ENCODE measurements at regions not wholly inside any gene's neighbourhood (a gene's known extent, or its start where the extent isn't known, plus 50 kb on each side); places are given as distances from the start of the nearest gene placed in this dataset.

DNA sequence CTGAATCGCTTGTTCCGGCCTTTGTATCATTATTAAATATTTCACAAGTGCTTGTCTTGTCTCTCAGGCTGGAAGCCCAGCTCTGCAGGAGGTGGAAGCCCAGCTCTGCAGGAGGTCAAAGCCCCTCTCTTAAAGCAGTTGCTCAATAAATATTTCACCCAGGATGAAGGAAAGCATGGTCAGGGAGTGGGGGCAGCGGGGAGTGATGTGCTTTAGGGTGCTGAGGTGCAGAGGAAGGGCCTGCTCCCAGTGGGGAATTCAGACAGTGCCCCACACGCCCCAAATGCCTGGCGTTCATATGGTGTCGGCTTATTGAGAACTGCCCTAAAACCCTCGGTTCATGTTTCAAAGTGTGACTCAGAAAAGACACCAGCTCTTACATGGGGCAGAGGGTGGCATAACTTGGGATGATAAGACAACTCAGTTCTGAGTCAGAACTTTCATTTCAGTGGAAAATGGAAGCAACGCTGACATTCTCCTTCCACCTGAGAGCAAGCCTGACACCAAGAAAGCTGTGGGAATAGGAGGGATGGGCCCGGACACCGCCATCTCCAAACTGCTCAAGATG, 114.3 kb upstream of the DAP start:
- no peak for DNase-seq

DNA sequence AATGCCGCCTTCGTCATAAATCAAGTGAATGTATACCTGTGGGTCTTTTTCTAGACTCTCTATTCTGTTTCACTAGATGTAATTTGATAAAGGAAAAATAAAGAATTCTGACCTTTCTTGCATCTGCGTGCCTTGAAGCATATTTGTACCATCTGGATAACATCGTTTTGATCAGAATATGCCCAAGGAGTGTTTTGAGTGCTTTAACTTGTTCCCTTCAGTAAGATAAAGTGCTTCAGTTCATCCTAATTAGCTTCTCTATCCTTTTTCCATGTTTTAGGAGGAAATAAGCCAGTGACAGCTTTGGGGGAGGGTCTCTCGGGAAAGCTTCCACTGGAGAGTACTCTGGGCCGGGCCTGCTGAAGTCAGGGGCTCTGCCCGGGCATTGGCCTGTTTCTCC, 113.5 kb upstream of the DAP start:
- no peak for DNase-seq

DNA sequence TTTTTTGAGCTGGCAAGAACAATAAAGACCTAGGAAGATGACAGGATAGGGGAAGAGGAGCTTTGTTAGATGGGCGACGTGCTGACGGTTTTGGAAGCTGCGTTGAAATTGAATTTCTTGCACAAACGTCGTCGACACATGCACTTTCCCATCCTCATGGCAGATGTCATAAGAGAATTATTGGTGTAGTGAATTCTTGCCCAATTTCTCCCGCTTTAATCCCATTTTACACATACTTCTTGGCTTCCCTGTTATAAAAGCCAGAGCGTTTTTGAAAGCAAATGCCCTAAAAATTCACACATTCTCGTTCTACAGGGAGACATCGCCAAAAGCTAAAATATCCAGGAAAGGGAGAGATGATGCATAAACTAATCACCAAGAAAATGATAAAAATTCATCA, 109.8 kb upstream of the DAP start:
- no peak for DNase-seq

DNA sequence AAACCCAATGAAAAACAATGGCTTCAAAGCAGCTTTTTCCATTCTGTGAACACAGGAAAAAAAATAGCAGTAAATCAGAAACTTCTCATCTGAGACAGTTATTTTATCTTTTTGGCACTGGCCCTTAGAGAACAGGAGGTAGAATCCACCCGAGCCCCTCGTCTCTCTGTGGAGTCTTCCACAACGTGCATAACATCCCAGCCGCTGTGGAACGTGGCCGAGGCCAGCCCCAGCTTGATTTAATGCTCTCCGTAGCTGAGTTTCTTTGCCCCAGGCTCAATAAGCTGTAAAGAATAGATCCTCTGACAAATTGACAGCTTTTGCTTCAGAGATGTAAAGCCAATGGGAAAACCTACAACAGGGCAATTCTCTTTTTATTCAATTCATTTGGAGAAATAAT, 107.9 kb upstream of the DAP start:
- DNase-seq: no peak

DNA sequence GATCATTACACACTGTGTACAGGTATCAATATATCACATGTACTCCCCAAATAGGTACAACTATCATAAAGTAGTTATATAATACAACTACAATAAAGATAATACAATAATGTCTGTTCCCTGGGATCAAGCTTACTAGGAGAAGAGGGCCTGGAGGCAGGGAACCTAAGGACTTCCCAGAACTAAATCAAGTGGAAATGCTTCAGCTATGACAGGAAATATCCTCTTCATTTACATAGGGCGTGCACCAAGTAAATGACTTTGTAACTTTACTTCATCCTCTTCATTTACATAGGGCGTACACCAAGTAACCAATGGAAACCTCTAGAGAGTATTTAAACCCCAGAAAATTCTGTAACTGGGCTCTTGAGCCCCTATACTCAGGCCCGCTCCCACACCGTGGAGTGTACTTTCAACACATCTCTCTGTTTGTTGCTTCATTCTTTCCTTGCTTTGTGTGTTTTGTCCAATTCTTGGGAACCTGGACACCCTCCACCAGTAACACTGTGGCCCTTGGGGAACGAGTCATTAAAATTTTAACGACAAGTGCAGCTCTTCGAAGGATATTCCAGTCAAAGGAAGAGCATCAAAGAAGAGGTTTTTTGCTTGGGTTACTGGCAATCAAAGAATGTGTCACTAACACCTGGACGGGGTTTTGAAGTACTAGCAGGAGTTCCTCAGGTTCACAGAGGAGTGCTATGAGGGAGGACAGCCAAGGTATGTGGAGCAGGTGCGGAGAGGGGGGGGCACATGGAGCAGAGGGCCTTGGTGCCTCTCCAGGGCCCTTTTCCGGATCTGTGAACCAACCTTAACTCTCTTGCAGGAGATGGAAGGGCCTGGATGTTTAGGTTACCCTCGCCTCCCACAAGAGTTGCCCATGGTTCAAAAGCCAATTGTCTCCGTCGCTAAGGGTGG, 106.6 kb upstream of the DAP start:
- no peak for DNase-seq

DNA sequence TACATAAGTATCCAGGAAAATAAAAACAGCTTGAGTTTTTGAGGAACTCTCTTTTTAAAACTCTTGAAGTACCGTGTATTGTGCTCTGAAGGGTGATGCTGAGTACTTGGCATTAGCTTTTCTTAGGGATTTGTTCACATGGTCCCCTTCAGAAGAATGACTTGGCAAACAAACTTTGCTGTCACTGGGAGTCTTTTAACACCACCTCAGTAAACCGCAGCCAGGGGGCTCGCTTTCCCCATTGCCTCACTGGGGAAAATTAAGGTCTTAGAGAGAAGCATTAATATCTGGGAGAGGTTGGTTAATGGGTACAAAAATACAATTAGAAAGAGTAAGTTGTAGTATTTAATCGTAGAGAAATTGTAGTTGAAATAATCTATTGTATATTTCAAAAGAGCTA, 105.9 kb upstream of the DAP start:
- no peak for DNase-seq

DNA sequence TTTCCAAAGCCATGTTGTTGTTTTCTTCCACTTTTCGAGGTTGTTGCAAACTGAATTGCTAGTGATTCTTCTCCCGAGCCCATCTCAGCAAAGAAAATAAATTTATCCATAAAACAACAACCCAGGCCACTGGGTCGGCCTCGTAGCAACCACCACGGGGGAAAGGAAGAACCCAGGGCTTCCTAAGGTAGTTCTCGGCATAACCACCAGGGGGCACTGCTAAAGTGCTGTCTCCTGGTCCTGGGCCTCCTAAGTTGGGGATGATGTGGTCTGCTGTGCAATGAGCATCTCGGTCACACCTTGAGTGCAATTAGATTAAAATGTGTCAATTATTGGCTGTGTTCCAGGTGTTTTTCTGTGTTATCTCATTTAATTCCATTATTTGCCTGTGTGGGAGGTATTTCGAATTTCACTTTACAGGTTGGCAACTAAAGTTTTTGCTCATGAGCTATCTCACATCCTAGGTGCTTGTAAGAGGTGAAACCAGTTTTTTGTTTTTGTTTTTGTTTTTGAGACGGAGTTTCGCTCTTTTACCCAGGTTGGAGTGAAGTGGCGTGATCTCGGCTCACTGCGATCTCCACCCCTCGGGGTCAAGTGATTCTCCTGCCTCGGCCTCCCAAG, 102.8 kb upstream of the DAP start:
- peak in 1 of 2 experiments; percentile 7 for DNase-seq

DNA sequence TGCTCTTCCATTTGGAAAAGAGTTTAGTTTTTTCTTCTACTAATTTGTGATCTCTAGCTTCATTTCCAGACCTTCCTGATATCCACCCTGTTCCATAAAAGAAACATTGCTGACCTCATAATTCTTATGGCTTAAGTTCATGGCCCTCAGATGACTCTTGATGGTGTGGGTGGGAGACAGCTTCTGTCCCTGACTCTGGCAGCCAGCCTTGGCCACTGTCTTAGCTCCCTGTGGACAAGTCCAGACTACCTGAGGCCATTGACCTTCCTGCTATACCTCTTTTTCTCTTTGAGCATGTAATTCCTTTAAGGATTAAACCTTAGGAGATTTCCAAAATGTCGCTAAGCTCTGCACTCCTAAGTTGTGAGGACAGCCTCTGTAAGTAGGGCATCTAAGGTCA, 101.1 kb upstream of the DAP start:
- no peak for DNase-seq

DNA sequence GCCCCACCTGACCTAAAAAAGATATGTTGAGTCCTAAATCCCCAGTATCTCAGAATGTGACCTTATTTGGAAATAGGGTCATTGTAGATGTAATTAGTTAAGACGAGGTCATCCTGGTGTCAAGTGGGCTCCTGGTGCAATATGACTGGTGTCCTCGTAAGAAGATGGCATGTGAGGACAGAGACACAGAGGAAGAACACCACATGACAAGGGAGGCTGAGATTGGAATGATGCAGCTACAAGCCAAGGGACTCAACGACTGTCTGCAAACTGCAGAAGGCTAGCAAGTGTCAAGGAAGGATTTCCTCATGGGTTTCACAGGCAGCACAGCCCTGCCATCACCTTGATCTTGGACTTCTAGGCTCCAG, 100.4 kb upstream of the DAP start:
- DNase-seq: no peak

DNA sequence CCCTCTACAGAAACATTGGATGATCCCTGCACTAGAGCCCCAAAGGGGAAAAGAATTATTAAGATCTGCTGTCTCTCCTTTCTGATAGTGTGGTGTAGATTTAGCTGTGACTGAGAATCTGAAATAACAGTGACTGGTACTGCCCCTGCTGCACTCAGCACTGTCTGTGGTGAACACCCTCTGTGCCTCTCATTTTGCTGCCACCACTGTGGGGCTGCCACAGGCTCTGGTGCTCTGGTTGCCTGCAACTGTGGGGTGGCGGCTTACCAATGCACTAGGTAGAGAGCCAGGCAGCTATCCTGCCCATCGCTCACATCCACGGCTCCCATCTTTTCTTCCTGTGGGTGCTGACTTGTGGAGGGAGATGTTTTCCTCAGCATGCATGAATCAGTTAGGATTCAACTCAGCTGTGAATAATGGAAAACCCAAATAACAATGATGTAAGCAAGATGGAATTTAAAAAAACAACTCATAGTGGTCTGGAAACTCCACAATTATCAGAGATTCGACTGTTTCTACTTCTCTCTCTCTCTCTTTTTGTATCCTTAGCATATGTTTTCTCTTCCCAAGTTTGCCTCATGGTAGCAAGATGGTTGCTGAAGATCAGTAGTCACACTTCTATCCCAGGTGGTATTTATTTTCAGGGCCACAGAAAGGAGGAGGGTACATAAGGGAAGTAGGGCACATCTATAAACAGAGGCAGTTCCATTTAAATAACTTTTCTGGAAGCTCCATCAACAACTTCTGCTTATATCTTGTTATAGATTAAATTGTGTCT, 99.8 kb upstream of the DAP start:
- no peak for DNase-seq

DNA sequence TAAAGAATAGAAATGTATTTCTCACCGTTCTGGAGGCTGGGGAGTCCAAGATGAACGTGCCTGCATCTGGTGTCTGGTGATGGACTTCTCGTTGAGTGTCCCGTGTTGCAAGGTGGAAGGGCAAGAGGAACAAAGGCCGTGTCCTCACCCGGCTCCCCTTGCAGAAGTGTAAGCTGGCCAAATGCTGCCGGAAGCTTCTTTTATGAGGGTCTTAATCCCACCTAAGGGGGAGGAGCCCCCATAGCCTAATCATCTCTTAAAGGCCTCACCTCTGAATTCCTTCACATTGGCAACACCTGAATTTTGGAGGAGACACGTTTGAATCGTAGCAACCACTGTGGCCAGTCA, 99.1 kb upstream of the DAP start:
- no peak for DNase-seq

DNA sequence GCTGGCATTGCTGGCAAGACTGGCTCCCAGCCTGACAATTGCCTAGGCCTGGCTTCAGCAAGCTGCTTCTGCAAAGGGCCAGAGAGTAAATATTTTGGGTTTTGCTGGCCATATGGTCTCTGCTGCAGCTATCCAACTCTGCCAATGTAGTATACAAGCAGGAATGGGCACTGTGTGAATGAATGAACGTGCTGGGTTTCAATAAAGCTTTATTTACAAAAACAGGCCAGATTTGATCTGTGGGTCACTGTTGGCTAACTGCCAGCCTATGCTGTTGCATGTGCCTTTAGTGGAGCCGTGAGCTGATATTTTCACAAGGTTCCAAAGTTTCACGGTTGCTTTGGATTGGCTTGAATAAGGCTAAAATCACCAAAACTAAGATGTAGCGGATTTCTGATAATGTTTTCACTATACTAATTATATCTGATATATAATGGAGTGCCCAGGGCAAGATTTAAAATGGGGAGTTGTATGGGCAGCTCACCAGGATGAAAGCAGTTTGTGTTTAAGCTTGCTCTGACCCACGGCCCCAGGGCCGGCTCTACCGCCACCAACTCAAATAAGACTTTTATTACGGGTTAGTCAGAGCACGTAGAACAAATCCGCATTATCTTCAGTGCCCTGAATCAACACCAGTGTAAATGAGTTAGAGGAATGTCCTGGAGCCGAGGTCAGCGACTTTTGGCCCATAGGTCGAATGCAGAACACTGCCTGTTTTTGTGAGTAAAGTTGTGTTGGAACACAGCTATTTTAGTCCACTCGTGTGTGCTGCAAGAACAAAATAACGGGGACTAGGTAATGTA, 98.6 kb upstream of the DAP start:
- no peak for DNase-seq

DNA sequence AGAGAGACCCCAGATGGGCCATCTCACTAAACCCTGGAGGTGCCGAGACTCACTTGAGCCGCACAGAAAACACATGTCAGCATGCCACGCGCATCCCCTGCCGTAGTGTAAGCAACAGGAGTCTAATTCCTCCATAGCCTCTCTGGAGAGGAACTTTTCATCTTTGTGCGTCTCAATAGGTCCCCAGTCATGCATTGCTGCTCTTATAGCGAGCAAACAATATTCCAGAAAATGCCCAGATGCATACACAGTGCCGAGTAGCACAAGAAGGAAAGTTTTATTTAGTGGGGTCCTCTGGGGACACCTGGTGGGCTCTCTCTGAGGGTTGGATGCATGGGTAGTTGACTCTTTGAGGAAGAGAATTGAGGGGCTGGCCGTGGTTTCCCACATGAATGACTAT, 97.9 kb upstream of the DAP start:
- DNase-seq: no peak

DNA sequence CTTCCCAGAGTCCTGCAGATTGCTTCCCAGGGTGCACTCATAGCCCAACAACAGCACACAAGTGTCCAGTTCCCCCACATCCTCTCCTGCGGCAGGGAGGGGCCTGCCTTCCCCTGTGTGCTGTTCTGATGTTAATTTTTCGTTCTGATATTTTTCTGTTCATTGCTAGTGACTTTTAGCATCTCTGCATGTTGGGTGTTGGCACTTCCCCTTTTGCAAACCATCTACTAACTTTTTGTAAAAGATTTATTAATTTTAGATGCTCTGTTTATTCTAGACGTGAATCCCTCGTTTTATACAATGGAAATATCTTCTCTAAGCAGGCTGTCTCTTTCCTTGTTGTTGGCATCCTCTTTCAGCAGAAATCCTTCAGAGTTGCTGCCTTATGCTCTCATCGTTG, 97.3 kb upstream of the DAP start:
- DNase-seq: no peak

DNA sequence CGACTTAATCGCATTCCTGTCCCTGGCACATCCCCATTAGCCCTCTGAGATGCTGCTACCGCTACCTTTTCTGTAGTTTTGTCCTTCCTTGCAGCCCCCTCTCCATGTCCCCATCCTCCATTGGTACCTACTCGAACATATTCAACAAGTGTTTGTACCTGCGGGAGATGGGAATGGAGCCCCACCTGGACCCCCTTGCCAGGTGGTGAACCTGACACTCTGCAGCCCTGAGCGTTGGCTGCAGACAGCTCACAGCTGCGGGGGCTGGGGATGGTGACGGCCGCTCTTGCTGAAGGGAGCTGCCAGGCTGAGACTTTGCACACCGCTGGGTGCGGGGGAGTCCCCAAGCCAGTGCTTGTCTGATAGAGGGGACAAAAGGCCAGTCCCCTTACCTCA, 96.3 kb upstream of the DAP start:
- DNase-seq: no peak

DNA sequence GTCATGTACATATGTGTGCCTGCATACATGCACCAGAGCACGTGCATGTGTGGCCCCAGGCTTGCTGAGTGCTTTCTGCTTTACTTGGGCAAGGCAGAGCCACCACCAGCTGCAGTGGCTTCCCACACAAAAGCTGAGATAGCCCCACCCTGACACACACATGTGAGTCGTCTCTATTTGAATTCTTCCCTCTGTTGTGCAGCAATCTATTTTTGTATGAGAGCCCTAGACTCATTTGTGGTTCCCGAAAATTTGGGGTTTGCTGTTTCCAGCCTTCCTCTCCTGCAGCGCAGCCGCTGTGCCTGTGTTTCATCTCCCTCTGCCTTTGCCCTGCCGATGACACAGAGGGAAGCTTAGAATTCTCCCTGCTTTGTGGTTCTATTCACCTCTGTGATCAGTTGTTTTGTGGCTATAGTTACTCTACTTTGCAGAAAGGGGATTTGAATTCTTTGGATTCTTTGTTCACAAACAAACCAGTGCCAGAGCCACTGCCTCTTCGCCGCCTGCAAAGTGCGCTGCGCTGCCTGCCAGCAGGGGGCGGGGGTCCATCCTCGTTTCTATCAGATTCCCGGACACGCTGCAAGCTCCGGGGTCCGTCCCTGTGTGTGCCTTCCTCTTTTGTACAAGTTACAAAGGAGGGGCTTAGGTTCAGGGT, 95.8 kb upstream of the DAP start:
- peak; percentile 37 to 53 for DNase-seq

DNA sequence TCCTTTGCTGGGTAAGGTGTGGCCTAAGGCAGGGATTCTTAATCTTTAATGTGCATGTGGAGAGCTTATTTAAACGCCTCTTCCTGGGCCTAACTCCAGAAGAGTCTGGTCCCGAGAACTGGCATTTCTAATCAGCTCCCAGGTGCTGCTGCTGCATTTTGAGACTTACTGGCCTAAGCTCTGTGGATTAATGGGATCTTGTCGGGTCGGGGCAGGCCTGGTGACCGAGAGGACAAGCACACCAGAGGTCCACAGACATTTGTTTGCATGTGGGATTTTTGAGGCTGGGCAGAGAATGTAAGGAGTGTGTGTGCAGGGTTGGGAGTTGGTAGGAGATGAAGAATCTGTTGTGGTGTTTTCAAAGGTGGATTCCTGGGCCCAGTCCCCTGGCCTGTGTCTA, 95.0 kb upstream of the DAP start:
- DNase-seq: no peak

DNA sequence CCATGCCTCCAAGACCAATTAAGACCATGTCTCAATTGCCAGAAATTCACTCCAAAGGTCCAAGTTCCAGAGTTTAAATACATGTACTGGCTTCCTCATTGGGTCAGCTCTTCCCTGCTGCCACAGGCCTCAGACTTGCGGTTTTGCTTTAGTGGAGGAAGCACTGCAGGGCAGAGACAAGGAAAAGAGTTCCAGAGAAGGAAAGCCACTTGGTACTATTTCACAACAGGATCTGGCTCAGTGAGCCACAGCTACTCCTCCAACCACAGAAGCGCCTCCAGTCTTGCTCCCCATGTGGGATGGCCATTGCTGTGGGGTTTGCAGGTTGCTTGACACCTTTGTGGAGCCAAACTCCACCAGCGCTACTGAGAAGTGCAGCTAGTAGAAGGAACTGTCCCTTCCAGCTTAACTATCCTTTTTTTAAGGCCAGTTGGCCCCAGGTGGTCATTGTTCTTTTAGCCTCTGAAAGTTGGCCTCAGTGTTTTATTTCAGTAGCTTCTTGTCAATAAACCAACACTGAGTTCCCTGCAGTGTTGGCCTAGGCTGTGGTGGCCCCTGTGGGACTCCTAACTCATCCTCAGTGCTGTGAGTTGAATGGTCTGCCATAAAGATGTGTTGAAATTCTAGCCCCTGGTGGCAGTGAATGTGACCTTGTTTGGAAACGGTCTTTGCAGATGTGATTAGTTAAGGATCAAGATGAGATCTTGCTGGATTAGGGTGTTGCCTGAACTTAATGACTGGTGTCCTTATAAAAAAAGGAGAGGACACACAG, 93.7 kb upstream of the DAP start:
- DNase-seq: no peak

DNA sequence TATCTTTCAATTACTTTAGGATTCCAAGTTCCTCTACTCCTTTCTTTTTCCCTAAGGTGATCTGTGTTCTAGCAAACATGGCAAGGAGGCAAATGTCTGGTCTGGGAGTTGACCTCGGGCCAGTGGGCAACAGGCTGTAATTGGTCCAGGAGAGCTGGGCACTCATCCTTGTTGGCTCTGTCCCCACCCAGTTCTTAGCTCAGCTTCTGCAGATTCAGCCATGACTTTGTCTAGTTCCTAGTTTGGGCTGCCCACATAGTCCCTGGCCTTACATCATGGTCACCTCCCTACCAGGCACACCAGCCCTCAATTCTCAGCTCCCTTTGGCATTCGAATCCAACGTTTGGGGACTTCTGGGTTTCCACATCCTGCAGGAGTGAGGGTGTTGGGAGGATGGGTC, 92.1 kb upstream of the DAP start:
- no peak for DNase-seq

DNA sequence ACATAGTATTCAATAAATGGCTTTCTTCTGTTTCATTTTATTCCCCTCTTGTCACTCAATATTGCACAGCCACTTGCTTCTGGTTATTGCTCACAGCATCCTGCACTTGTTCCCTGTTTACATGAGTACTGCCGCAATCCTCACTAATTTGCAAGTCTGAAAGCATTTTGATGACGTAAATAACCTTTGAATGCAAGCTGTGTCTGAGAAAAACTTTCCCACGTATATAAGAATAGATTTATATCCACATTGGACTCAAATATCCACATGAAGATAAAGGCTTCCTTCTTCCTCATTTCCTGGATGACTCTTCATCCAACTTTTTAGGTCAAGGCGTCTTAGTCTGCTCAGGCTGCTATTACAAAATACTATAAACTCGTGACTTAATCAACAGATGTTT, 88.2 kb upstream of the DAP start:
- DNase-seq: no peak

DNA sequence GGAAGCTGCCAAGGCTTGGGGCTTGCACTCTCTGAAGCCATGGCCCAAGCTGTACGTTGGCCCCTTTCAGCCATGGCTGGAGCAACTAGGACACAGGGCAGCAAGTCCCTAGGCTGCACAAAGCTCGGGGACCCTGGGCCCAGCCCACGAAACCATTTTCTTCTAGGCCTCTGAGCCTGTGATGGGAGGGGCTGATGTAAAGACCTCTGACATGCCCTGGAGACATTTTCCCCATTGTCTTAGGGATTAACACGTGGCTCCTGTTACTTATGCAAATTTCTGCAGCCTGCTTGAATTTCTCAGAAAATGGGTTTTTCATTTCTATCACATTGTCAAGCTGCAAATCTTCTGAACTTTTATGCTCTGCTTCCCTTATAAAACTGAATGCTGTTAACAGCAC, 83.0 kb upstream of the DAP start:
- no peak for DNase-seq

DNA sequence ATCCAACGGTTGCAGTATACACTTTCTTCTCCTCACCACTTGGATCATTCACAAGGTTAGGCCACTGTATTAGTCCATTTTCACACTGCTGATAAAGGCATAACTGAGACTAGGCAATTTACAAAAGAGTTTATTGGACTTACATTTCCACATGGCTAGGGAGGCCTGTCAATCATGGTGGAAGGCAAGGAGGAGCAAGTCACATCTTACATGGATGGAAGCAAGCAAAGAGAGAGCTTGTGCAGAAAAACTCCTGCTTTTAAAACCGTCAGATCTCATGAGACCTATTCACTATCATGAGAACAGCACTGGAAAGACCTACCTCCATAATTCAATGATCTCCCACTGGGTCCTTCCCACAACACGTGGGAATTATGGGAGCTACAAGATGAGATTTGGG, 81.8 kb upstream of the DAP start:
- DNase-seq: no peak
